ENCODE measurements at regions not wholly inside any gene's neighbourhood (a gene's known extent, or its start where the extent isn't known, plus 50 kb on each side); places are given as distances from the start of the nearest gene placed in this dataset.
A peak's percentile ranks its signal among the peaks of the same experiment; 100 is the strongest.

DNA sequence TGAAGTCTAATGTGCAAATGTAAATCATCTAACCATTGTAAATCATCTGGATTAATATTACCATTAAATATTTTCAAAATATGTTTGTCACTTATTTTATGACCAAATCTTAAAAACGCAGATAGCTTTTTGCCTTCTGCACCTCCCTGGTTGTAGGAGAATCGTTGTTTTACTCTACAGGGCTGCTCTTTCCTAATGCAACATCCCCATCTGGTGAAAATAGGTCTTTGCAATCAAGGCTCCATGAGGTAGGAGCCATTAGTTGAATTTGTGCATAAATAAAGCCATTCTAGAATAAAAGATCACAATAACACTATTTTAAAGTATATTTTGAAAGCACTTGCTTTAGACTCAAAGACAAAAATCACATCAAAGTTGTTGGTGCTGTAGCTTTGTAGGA is 535.6 kb upstream of the AGTR1 start:
- Mint-ChIP-seq H3K9me3 (no peaks in the 10 kb centered on the region), H3K27me3 (ENCODE audit: low read depth) (no peaks in the 10 kb centered on the region), H3K36me3 (ENCODE audit: low read depth) (peaks cover 3% of the 10 kb centered on the region), H3K27ac (ENCODE audit: unreplicated experiment) (no peak overlapping the region), H3K4me3 (no peak overlapping the region), H3K4me1 (no peaks in the 10 kb centered on the region)
- no peak for TF ChIP-seq CTCF (conservative IDR thresholded peaks at IDR 0.05)
- DNase-seq (ENCODE audit: low read depth, low spot score): no peak

DNA sequence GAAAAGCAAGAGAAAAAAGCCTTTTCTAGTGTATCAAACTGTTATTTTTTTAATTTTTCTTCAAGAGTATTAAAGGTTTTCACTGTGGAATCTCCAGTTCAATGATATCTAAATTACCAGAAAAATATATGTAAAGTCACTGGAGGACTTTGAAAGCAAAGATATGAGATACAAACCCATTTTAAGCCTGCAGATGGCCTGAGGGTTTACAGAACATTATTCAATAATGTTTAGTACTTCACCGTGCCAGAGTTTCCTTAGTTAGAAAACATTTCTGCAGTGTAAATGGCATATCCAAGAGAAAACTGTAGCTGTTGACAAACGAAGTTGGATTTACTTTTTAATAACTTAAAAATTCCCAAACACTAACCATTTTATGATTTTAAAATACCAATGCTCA is 529.4 kb upstream of the AGTR1 start:
- H3K4me3 Mint-ChIP-seq: no peak overlapping the region
- H3K27me3 Mint-ChIP-seq (ENCODE audit: low read depth): no peaks in the 10 kb centered on the region
- H3K4me1 Mint-ChIP-seq: no peaks in the 10 kb centered on the region
- no peak for DNase-seq (ENCODE audit: low read depth, low spot score)
- TF ChIP-seq CTCF (conservative IDR thresholded peaks at IDR 0.05): no peak
- H3K9me3 Mint-ChIP-seq: no peaks in the 10 kb centered on the region
- H3K27ac Mint-ChIP-seq (ENCODE audit: unreplicated experiment): no peak overlapping the region
- peaks cover 3% of the 10 kb centered on the region for H3K36me3 Mint-ChIP-seq (ENCODE audit: low read depth)

DNA sequence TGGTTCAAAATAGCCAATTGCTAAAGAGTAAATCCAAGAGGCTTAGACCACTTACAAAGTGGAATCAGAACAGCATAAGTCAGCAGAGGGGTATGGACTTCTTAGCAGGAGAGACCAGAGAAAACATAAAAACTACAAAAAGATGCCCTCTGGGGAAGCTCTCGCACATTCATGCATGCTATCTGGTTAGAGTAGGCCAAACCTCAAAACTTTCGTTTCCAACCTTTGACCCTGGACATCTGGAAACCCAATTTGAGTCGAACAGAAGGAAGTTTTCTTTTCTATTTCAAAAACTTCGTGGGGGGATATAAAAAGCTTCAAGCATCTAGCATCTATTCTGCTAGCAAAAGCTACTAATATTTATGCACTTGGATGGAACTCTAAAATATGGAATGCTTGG is 523.9 kb upstream of the AGTR1 start:
- Mint-ChIP-seq H3K27ac (ENCODE audit: unreplicated experiment) (no peak overlapping the region), H3K4me1 (peaks cover 19% of the 10 kb centered on the region), H3K27me3 (ENCODE audit: low read depth) (no peaks in the 10 kb centered on the region), H3K4me3 (no peak overlapping the region), H3K9me3 (no peaks in the 10 kb centered on the region), H3K36me3 (ENCODE audit: low read depth) (no peaks in the 10 kb centered on the region)
- no peak for DNase-seq (ENCODE audit: low read depth, low spot score)
- TF ChIP-seq CTCF (conservative IDR thresholded peaks at IDR 0.05): no peak

DNA sequence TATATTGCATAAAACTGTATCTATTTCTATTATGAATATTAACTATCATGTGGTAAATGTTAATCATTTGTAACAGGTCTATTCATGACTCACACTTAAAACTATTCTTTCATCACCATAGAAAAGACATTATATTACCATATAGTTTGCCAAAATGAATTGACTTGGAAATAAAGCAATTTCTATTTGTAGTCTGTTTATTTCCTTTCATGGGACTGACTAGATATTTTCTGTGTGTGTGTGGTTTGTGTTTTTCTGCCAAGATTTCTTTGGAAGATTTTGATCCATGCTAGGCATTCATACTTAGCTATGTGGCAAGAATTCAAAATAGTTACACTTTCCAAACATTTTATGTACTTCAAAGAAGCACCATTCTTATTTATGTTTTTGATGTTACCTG is 522.5 kb upstream of the AGTR1 start:
- Mint-ChIP-seq H3K4me1 (peaks cover 22% of the 10 kb centered on the region), H3K36me3 (ENCODE audit: low read depth) (no peaks in the 10 kb centered on the region)
- TF ChIP-seq CTCF (conservative IDR thresholded peaks at IDR 0.05): no peak

GRCh38 chr3:148178503-148178902 is 519.2 kb upstream of the AGTR1 start:
- DNase-seq (ENCODE audit: low read depth, low spot score): no peak
- no peak for TF ChIP-seq CTCF (conservative IDR thresholded peaks at IDR 0.05)
- Mint-ChIP-seq H3K9me3 (no peaks in the 10 kb centered on the region), H3K27me3 (ENCODE audit: low read depth) (no peaks in the 10 kb centered on the region), H3K4me1 (peaks cover 21% of the 10 kb centered on the region), H3K36me3 (ENCODE audit: low read depth) (no peaks in the 10 kb centered on the region), H3K27ac (ENCODE audit: unreplicated experiment) (peak overlapping the region; percentile 37), H3K4me3 (no peak overlapping the region)

More for the DNA sequence above, 522.5 kb upstream of the AGTR1 start:
- no peak overlapping the region for H3K27ac Mint-ChIP-seq (ENCODE audit: unreplicated experiment)
- no peak for DNase-seq (ENCODE audit: low read depth, low spot score)
- H3K4me3 Mint-ChIP-seq: no peak overlapping the region
- H3K27me3 Mint-ChIP-seq (ENCODE audit: low read depth): no peaks in the 10 kb centered on the region
- no peaks in the 10 kb centered on the region for H3K9me3 Mint-ChIP-seq

- H3K27me3 Mint-ChIP-seq (ENCODE audit: low read depth): no peaks in the 10 kb centered on the region
- no peaks in the 10 kb centered on the region for H3K4me1 Mint-ChIP-seq
- no peaks in the 10 kb centered on the region for H3K9me3 Mint-ChIP-seq
- no peaks in the 10 kb centered on the region for H3K36me3 Mint-ChIP-seq (ENCODE audit: low read depth)
- no peak for TF ChIP-seq CTCF (conservative IDR thresholded peaks at IDR 0.05)
- no peak for DNase-seq (ENCODE audit: low read depth, low spot score)
- no peak overlapping the region for H3K27ac Mint-ChIP-seq (ENCODE audit: unreplicated experiment)
- H3K4me3 Mint-ChIP-seq: no peak overlapping the region
These were observed 512.9 kb upstream of the AGTR1 start for GRCh38 chr3:148184798-148185197.

Data from neural crest cell (in vitro differentiated cells).